Naive thymus-derived CD4-positive, alpha-beta T cell (primary cell): ENCODE measurements at regions not wholly inside any gene's neighbourhood (a gene's known extent, or its start where the extent isn't known, plus 50 kb on each side); places are given as distances from the start of the nearest gene placed in this dataset.
"Not testable (repeated sequence)": the region's sequence is repeated elsewhere in the genome, so short reads cannot be mapped to it uniquely, and the experiment has no call there.

Source experiments
- ATAC-seq: fragments of 150-1000 bp; cut with Tn5 transposase; 2 replicates; pipeline ENCODE4 v1.10.0; 2021; ENCODE audit warnings: mild to moderate bottlenecking, moderate library complexity
- CTCF ChIA-PET: fragments of 350-600 bp; sonication (Branson Sonifier 250); formaldehyde crosslinking; loops from one replicate; lab custom pipeline; 2021; ENCODE audit warnings: antibody characterized with exemption; lab: Charles Lee
- POLR2A ChIA-PET: fragments of 350-600 bp; sonication (Branson Sonifier 250); formaldehyde crosslinking; loops from one replicate; lab custom pipeline; 2021; ENCODE audit warnings: antibody characterized with exemption, inconsistent platforms; lab: Charles Lee
- DNase-seq, 9 donors: peaks; one replicate each; pipeline versions ENCODE4 v3.0.0 to v3.0.0-alpha.2; 2020 to 2022; ENCODE audit warnings: mixed read lengths in 1 of 9
- H3K27ac ChIP-seq: one replicate; pipeline ENCODE4 v1.7.0; 2013; ENCODE audit warnings: mild to moderate bottlenecking, low read depth, low read length, moderate library complexity
- H3K27me3 ChIP-seq, 2 donors: one replicate each; pipeline ENCODE4 v1.7.0; 2013; ENCODE audit warnings: low read length in 2 of 2, mild to moderate bottlenecking in 2 of 2, moderate library complexity in 2 of 2; ENCODE audit not compliant: control insufficient read depth in 2 of 2, insufficient read depth in 2 of 2
- H3K36me3 ChIP-seq, 3 experiments: 1 replicate in 2 of 3; 2 replicates in 1 of 3; pipeline ENCODE4 v1.7.0; 2013; ENCODE audit warnings: low read length in 3 of 3, mild to moderate bottlenecking in 3 of 3, moderate library complexity in 1 of 3; ENCODE audit not compliant: insufficient read depth in 3 of 3, control insufficient read depth in 2 of 3
- H3K4me1 ChIP-seq, 2 donors: one replicate each; pipeline ENCODE4 v1.7.0; 2013; ENCODE audit warnings: low read length in 2 of 2, mild to moderate bottlenecking in 2 of 2, moderate library complexity in 1 of 2; ENCODE audit not compliant: control insufficient read depth in 2 of 2, insufficient read depth in 2 of 2
- H3K4me3 ChIP-seq: 2 replicates; pipeline ENCODE4 v1.7.0; 2013; ENCODE audit warnings: mild to moderate bottlenecking, low read length
- H3K9me3 ChIP-seq, 3 experiments: 1 replicate in 2 of 3; 2 replicates in 1 of 3; pipeline ENCODE4 v1.7.0; 2013; ENCODE audit warnings: low read length in 3 of 3; ENCODE audit not compliant: control insufficient read depth in 2 of 3
- H3K27ac Mint-ChIP-seq, 9 donors: one replicate each; pipeline ENCODE4 v1.8.0; 2020 to 2022; ENCODE audit warnings: mixed read lengths in 9 of 9, mild to moderate bottlenecking in 8 of 9, moderate library complexity in 5 of 9, inconsistent platforms in 2 of 9
- H3K27me3 Mint-ChIP-seq, 5 donors: one replicate each; pipeline ENCODE4 v1.8.0; 2021 to 2022; ENCODE audit warnings: mixed read lengths in 5 of 5, mild to moderate bottlenecking in 1 of 5
- H3K36me3 Mint-ChIP-seq, 5 donors: one replicate each; pipeline ENCODE4 v1.8.0; 2020 to 2022; ENCODE audit warnings: mixed read lengths in 5 of 5, mild to moderate bottlenecking in 3 of 5, inconsistent platforms in 1 of 5
- H3K4me1 Mint-ChIP-seq, 7 donors: one replicate each; pipeline ENCODE4 v1.8.0; 2020 to 2022; ENCODE audit warnings: mixed read lengths in 7 of 7, mild to moderate bottlenecking in 3 of 7, inconsistent platforms in 1 of 7
- H3K4me3 Mint-ChIP-seq, 10 donors: one replicate each; pipeline ENCODE4 v1.8.0; 2020 to 2022; ENCODE audit warnings: mild to moderate bottlenecking in 10 of 10, mixed read lengths in 10 of 10, moderate library complexity in 6 of 10, inconsistent platforms in 2 of 10
- H3K9me3 Mint-ChIP-seq, 11 donors: one replicate each; pipeline ENCODE4 v1.8.0; 2020 to 2022; ENCODE audit warnings: mixed read lengths in 11 of 11, mild to moderate bottlenecking in 4 of 11, inconsistent platforms in 1 of 11, moderate library complexity in 1 of 11
- intact Hi-C, 2 donors: fragments of 100-400 bp; cut with micrococcal nuclease; formaldehyde crosslinking; loops; one replicate each; pipeline ENCODE4 v1.15.1; 2023

DNA sequence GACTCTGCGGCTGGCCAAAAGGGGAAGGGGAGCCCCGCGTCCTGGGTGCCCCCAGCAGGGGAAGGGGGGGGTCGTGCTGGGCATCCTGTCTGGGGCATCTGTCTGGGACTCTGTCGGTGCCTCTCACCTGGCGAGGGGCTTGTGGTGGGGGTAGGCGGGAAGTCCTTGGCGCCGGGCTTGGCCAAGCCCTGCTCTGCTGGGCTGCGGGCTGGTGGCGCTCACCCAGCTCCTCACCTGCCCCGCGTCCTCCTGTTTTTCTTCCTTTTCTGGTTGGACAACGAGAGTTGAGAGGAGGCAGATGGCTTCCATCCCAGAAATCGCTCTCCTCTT is 88.6 kb downstream of the DEFB131A start:
- H3K27me3 Mint-ChIP-seq: peaks cover 22 to 35% (median 29%) of the 10 kb centered on the region in 5 donors
- H3K27ac ChIP-seq, DNase-seq, H3K36me3 Mint-ChIP-seq, ATAC-seq, H3K4me3 ChIP-seq, H3K36me3 ChIP-seq, H3K4me1 ChIP-seq, H3K9me3 ChIP-seq, POLR2A ChIA-PET, H3K9me3 Mint-ChIP-seq, H3K27me3 ChIP-seq, H3K4me1 Mint-ChIP-seq: not testable (repeated sequence)
- H3K4me3 Mint-ChIP-seq: peak overlapping the region; percentile 32 to 80 (median 68)
- peak overlapping the region in 1 of 9 donors; percentile 21 for H3K27ac Mint-ChIP-seq
- intact Hi-C loops: loop anchor here (1.0 kb wide), 1 partner anchor 126 kb away; no protein-coding TSS in a partner anchor
- CTCF ChIA-PET: interaction anchor here (0.7 kb wide), 2 partner anchors 641 to 869 kb away, joined by 3 to 4 read pairs; no protein-coding TSS in a partner anchor

DNA sequence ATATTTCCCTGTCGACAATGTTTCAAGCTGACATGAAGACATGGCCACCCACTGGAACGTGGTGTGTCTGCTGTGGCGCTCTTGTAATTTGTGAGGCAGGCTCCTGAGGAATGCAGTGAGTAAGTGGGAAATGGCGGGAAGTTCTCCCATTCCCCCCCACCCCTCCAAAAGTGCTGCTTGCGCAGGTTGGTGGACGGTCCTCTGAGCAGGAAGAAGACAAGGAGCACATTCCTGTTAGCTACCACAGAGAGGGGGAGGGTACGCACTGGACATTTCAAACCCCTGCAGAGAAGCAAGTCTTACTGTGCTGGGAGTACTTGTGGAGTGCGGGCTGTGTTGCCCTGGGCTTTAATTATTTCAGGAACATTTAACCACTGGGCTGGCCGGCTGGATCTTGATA is 92.9 kb downstream of the DEFB131A start:
- CTCF ChIA-PET, H3K4me3 Mint-ChIP-seq, H3K4me1 ChIP-seq, H3K27ac ChIP-seq, POLR2A ChIA-PET, DNase-seq, intact Hi-C loops, H3K27ac Mint-ChIP-seq, H3K27me3 ChIP-seq, H3K9me3 Mint-ChIP-seq, ATAC-seq, H3K4me3 ChIP-seq, H3K36me3 ChIP-seq, H3K36me3 Mint-ChIP-seq, H3K9me3 ChIP-seq, H3K4me1 Mint-ChIP-seq: not testable (repeated sequence)
- peaks cover 0 to 20% (median 0%) of the 10 kb centered on the region in 5 donors for H3K27me3 Mint-ChIP-seq

DNA sequence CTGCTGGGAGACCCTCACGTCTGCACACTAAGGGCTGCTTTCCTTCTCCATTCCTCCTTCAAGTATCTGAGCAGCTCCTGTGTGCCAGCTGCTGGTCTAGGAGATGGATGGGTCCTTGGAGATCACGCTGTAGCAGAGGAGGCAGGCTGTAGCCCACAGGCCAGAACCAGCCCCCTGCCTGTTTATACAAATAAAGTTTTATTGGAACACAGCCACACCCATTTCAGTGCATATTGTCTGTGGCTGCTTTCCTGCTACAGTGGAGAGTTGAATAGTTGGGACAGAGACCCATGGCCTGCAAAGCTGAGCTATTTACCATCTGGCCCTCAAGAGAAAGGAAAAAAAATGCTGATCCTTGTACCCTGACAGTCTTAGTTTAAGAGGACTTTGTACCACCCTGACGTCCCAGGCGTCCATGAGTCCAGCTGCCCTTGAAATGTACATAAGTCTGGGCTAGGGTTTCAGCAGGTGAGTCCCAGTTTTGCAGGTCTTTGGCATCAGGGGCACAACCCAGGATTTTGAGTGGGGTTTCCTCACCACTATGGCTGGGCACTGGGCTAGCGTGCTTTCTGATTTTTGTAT is 95.8 kb downstream of the DEFB131A start:
- H3K4me1 ChIP-seq, H3K36me3 Mint-ChIP-seq, DNase-seq, H3K9me3 Mint-ChIP-seq, H3K4me1 Mint-ChIP-seq, ATAC-seq, H3K4me3 Mint-ChIP-seq, H3K27ac ChIP-seq, intact Hi-C loops, H3K9me3 ChIP-seq, H3K4me3 ChIP-seq, CTCF ChIA-PET, POLR2A ChIA-PET, H3K27ac Mint-ChIP-seq, H3K36me3 ChIP-seq, H3K27me3 ChIP-seq: not testable (repeated sequence)
- peaks cover 0 to 13% (median 0%) of the 10 kb centered on the region in 5 donors for H3K27me3 Mint-ChIP-seq

DNA sequence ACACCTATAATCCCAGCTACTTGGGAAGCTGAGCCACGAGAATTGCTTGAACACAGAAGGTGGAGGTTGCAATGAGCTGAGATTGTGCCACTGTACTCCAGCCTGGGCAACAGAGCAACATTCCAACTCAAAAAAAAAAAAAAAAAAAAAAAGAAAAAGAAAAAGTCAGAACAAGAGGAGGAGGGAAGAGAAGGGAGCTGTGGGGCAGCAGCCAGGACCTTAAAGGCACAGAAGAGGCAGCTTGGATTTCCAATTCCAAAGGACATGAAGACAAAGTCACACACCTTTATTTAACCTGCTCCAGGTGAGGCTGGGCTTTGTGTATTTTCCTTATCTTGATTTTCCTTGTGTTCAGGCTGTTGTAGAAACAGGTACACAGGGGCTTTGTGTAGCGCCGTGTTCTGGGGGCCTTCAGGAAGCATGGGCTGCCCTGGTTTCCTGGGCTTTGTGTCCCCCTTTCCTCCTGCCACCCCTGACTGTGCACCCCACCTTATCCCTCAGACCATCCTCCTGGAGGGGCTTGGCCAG is 97.2 kb downstream of the DEFB131A start:
- H3K4me1 ChIP-seq, H3K9me3 ChIP-seq, H3K4me3 Mint-ChIP-seq, H3K27ac Mint-ChIP-seq, H3K36me3 Mint-ChIP-seq, H3K27ac ChIP-seq, H3K9me3 Mint-ChIP-seq, intact Hi-C loops, POLR2A ChIA-PET, ATAC-seq, H3K27me3 ChIP-seq, H3K4me1 Mint-ChIP-seq, DNase-seq, H3K4me3 ChIP-seq, H3K36me3 ChIP-seq: not testable (repeated sequence)
- CTCF ChIA-PET: interaction anchor here (0.7 kb wide), 1 partner anchor 34 kb away, joined by 4 read pairs; no protein-coding TSS in a partner anchor
- peaks cover 0 to 13% (median 0%) of the 10 kb centered on the region in 5 donors for H3K27me3 Mint-ChIP-seq

DNA sequence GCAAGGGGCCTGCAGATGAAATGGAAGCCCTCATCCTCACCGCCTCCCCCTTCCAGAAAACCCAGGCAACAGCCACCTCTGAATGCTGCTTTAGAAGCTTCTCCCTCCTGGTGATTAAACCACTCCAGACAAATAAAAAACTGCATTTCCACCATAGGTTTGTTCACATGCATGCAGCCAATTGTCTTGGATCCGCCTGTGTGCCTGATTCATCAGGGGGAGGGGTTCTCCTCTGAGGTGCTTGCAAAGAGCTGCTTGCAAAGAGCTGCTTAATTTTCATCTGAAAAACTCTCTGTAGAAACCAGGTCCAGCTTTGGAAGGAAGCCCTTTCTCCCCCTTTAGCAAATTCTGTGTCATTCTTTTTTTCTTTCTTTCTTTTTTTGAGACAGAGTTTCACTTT is 100.6 kb downstream of the DEFB131A start:
- H3K27ac ChIP-seq, POLR2A ChIA-PET, DNase-seq, H3K4me3 Mint-ChIP-seq, intact Hi-C loops, H3K9me3 Mint-ChIP-seq, H3K9me3 ChIP-seq, H3K4me3 ChIP-seq, H3K4me1 Mint-ChIP-seq, H3K4me1 ChIP-seq, H3K36me3 ChIP-seq, ATAC-seq, CTCF ChIA-PET, H3K27me3 Mint-ChIP-seq, H3K27ac Mint-ChIP-seq, H3K36me3 Mint-ChIP-seq, H3K27me3 ChIP-seq: not testable (repeated sequence)

DNA sequence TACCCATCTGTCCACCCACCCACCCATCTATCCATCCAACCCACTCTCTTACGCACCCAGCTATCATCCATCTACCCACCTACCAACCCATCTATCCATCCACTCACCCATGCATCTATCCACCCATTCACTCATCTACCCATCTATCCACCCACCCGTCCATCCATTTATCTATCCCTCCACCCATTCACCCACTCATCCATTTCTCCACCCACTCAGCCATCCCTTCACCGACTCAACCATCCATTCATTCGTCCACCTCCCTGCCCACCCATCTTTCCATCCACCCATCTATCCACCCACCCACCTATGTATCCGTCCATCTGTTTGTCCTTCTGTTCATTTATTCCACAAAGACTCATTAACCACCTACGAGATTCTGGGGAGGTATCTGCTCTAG is 103.3 kb downstream of the DEFB131A start:
- H3K27me3 ChIP-seq, H3K9me3 Mint-ChIP-seq, H3K4me1 Mint-ChIP-seq, POLR2A ChIA-PET, H3K27ac ChIP-seq, H3K9me3 ChIP-seq, H3K36me3 Mint-ChIP-seq, H3K4me3 ChIP-seq, ATAC-seq, DNase-seq, H3K27ac Mint-ChIP-seq, H3K4me3 Mint-ChIP-seq, intact Hi-C loops, H3K4me1 ChIP-seq, H3K36me3 ChIP-seq, CTCF ChIA-PET, H3K27me3 Mint-ChIP-seq: not testable (repeated sequence)

DNA sequence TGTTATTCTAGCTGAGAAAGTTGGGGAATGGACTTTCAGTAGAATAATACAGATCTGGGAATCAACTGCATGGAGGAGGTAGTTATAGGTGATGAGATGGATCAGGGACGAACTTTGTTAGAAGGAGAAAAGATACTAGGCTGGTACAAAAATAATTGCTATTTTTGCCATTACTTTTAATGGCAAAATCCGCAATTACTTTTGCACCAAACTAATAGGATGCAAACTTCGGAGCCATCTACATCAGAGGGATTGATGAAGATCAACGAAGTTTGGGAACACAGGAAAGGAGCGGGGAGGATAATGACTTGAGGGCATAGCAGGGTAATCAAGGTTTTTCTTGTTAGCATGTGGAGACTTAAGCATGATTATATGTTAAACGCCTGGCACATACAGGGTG is 111.9 kb downstream of the DEFB131A start:
- intact Hi-C loops, H3K36me3 Mint-ChIP-seq, H3K4me3 ChIP-seq, H3K9me3 ChIP-seq, H3K4me1 Mint-ChIP-seq, H3K27me3 ChIP-seq, H3K4me1 ChIP-seq, H3K9me3 Mint-ChIP-seq, DNase-seq, H3K27ac ChIP-seq, ATAC-seq, H3K36me3 ChIP-seq, H3K27ac Mint-ChIP-seq, POLR2A ChIA-PET, CTCF ChIA-PET, H3K4me3 Mint-ChIP-seq: not testable (repeated sequence)
- H3K27me3 Mint-ChIP-seq: peaks cover 0 to 18% (median 0%) of the 10 kb centered on the region in 5 donors
